Neuron (in vitro differentiated cells): ENCODE measurements at regions not wholly inside any gene's neighbourhood (a gene's known extent, or its start where the extent isn't known, plus 50 kb on each side); places are given as distances from the start of the nearest gene placed in this dataset.
"Not testable (repeated sequence)": the region's sequence is repeated elsewhere in the genome, so short reads cannot be mapped to it uniquely, and the experiment has no call there.

Experiments
- H2AFZ ChIP-seq: one replicate; pipeline ENCODE4 v1.6.1; 2013; ENCODE audit warnings: low read depth, mild to moderate bottlenecking, inconsistent platforms, low read length, moderate library complexity
- H3K27me3 ChIP-seq: one replicate; pipeline ENCODE4 v1.6.1; 2013; ENCODE audit warnings: low read length; ENCODE audit not compliant: insufficient read depth
- H3K36me3 ChIP-seq: one replicate; pipeline ENCODE4 v1.6.1; 2013; ENCODE audit warnings: low read length; ENCODE audit not compliant: insufficient read depth
- H3K4me1 ChIP-seq: one replicate; pipeline ENCODE4 v1.6.1; 2013; ENCODE audit warnings: low read length; ENCODE audit not compliant: insufficient read depth
- H3K4me3 ChIP-seq: 2 replicates; pipeline ENCODE4 v1.5.1; 2013; ENCODE audit warnings: mild to moderate bottlenecking, low read length, moderate library complexity
- H3K9me3 ChIP-seq: one replicate; pipeline ENCODE4 v1.6.1; 2013; ENCODE audit warnings: low read length

DNA sequence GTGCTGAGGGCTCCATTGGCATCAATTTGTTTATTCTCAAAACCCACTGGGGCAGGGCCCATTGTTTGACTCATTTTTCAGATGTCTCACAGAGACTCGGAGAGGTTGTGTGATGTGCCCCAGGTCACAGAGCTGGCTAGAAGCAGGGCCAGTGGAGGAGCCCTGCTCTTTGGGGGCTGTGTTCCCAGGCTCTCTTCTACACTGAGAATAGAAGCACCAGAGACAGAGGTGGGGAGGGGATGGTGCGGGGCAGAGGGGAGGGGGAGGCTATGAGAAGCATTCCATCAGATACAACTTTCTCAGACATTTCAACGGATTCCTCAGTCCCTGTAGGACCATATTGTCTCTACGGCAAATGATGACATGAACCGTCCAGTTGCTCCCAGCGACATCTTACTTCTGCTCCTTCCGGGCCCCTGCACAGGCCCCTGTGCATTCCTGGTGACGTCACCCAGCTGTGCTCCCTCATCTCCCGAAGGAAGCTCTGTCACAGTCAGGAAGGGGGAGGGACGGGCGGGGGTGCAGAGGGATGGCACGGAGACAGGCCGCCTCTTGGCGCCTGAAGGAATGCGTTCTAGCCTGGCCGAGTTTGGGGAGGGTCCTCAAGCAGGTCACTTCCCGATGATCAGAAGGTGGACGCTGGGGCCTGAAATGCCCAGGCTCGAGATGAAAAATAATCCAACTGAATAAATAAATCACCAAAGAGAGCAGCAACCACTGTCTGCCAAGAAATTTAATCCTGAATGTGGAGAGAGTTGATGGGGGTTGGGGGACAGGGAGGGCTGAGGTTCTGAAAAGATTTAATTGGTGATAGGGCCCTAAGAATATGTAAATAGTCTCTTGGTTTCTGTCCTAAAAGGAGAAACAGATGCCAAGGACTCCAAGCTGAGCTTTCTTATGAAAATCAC lies 114.1 kb downstream of the NOG start:
- Histone ChIP-seq H2AFZ (no peak overlapping the region), H3K9me3 (no peaks in the 10 kb centered on the region), H3K27me3 (no peaks in the 10 kb centered on the region), H3K4me3 (no peak overlapping the region), H3K36me3 (no peaks in the 10 kb centered on the region), H3K4me1 (no peaks in the 10 kb centered on the region)

DNA sequence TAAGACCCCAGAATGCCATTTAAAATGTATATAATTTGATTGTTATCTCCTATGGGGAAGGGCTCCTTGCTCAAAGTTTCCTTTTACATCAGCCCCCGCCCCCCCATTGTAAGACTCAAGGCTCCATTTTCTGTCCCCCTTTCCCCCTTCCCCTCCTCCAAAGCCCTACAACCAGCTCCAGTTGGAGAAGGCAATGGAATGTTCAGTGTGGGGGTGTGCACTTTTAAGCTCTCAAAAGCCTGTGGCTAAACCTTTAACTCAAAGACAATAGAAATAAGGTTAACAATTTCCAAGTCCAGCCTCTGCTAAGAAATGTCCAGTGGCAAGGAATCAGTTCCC lies 114.7 kb downstream of the NOG start:
- H3K9me3 ChIP-seq: no peaks in the 10 kb centered on the region
- no peaks in the 10 kb centered on the region for H3K36me3 ChIP-seq
- H2AFZ ChIP-seq: no peak overlapping the region
- H3K27me3 ChIP-seq: no peaks in the 10 kb centered on the region
- no peaks in the 10 kb centered on the region for H3K4me1 ChIP-seq
- no peak overlapping the region for H3K4me3 ChIP-seq

DNA sequence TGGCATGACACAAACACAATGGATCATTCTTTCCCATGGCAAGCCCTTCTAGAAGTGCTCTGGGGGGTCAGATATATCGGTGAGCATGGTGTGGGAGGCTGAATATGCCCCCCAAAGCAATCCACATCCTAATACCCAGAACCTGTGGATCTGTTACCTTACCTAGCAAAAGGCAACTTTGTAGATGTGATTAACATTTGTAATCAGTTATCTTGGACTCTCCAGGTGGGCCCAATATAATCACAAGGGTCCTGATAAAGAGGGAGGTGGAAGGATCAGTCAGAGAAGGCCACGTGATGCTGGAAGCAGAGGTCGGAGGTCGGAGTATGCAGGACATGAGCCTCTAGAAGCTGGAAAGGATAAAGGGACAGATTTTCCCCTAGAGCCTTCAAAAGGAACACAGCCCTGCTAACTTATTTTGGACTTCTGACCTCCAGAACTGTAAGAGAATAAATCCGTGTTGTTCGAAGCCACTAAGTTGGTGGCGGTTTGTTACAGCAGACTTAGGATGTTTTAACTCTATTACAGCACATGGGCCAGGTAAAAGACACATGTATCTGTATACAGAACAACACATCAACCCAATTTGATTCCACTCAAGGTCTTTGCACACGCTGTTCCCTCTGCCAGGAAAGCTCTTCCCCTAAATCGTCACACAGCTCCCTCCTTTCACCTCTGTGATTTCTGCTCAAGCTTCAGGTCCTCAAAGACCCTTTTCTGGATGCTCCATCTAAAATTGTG lies 115.3 kb downstream of the NOG start:
- Histone ChIP-seq H3K36me3 (no peaks in the 10 kb centered on the region), H2AFZ (no peak overlapping the region), H3K4me3 (no peak overlapping the region), H3K4me1 (no peaks in the 10 kb centered on the region), H3K27me3 (no peaks in the 10 kb centered on the region), H3K9me3 (no peaks in the 10 kb centered on the region)

DNA sequence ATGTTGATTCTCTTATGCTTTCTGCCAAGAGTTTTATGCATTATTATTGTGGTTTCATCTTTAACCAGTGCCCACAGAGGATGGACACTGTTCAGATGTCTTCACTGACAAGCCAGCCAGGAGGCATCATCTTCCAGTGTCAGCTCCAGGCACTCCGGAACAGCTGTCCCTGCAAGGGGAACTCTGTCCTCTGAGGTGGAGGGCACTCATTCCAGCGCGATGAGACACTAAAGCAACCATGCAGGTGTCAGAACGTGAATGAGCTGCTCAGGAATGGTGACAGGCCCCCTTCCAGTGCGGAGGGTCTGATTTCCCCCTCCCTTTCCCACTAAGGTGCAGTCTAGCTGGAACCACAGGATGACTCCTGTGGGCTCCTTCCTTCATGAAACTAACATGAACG lies 117.5 kb downstream of the NOG start:
- Histone ChIP-seq H3K9me3 (no peaks in the 10 kb centered on the region), H3K4me3 (no peak overlapping the region), H3K4me1 (no peaks in the 10 kb centered on the region), H3K27me3 (no peaks in the 10 kb centered on the region), H2AFZ (no peak overlapping the region), H3K36me3 (no peaks in the 10 kb centered on the region)

DNA sequence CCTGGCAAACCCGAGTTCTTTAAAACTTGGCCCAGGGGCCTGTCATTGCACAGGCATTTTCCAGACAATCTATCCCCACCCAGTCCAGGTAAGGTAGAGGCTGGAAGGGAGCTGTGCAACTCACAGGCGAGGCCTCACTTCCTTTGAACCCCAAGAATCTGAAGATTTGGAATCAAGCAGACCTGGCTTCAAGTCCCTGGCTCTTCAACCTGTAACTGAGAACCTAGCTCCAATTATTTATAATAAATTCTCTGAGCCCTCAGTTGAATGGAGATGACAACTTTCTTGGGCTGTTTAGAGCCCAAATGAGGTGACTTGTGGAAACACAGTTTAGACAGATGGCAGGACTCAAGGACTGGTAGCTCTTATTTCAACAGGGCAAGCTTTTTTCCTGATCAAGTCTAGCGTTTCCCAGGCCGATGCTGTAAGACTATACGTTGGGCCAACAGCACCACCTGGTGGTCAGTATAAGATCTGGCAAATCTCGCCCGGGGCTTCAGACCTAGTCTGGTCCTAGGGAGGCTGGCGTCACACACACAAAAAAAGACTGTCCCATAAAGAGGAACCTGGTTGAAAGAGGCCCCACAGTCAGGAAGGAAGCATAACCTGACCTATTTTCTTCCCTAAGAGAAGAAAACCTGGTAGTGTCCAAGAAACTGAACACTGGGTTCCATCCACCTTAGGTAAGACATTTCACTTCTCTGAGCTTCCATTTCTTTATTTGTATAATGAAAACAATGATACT lies 117.9 kb downstream of the C17orf67 start:
- Histone ChIP-seq H3K36me3 (no peaks in the 10 kb centered on the region), H2AFZ (no peak overlapping the region), H3K4me1 (no peaks in the 10 kb centered on the region), H3K27me3 (no peaks in the 10 kb centered on the region), H3K4me3 (no peak overlapping the region), H3K9me3 (no peaks in the 10 kb centered on the region)

DNA sequence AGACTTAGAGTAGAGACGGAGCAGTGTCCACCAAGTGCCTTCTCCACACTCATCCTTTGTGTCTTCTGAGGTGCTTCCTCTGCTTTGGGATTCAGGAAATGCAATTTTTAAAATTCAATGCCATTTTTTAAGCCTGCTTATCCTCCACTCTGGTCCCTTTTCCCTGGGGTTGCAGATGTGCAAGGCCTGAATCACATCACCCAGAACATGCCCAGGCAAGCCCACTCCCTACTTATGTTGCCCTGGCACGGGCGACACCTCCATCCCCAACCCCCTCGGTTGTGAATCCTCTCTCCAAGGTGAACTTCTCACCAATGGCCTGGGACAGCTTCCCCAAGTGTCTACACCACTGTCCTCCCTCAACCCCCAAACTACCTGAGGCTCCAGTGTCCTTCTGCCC lies 116.2 kb downstream of the C17orf67 start:
- Histone ChIP-seq H3K4me1 (no peaks in the 10 kb centered on the region), H3K27me3 (no peaks in the 10 kb centered on the region), H3K9me3 (no peaks in the 10 kb centered on the region), H3K4me3 (no peak overlapping the region), H3K36me3 (no peaks in the 10 kb centered on the region), H2AFZ (no peak overlapping the region)

DNA sequence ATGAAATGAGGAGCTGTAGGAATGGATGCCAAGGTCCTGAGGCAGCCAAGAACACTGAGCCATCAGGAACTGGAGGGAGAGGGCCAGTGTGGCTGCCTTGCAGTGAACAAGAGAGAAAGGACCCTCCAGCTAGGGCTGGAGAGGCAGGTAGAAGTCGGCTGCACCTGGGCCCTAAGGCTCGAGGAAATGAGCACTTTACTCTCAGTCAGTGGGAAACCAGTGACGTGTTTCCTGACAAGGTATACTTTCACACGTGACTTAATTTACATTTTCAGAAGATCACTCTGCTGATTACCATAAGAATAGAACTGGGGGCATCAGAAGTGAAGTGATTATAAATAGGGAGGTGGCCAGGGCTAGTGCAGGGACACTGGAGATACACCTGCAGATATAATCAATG lies 115.2 kb downstream of the C17orf67 start:
- Histone ChIP-seq H2AFZ (no peak overlapping the region), H3K4me1 (no peaks in the 10 kb centered on the region), H3K9me3 (no peaks in the 10 kb centered on the region), H3K27me3 (no peaks in the 10 kb centered on the region), H3K36me3 (no peaks in the 10 kb centered on the region), H3K4me3 (no peak overlapping the region)

DNA sequence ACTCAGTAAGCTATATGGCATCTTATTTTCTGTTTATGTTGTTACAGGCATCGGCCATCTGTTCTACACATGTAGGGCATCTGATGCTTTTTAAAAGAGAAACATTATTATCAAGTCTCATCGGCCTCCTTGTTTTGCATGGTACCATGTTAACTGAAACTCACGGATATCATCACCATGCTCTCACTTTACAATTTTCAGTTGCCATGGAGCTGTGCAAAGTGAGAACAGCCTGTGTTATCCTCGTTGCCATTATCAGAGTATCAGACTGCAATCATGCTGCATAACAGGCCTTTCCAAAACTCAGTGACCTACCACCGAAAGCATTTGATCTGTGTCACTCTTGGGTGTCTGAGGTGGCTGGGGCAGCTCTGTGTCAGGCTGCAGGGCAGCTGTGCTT lies 110.3 kb downstream of the C17orf67 start:
- H3K36me3 ChIP-seq: no peaks in the 10 kb centered on the region
- H3K9me3 ChIP-seq: no peaks in the 10 kb centered on the region
- H3K27me3 ChIP-seq: no peaks in the 10 kb centered on the region
- H3K4me1 ChIP-seq: no peaks in the 10 kb centered on the region
- H2AFZ ChIP-seq: no peak overlapping the region
- H3K4me3 ChIP-seq: no peak overlapping the region

DNA sequence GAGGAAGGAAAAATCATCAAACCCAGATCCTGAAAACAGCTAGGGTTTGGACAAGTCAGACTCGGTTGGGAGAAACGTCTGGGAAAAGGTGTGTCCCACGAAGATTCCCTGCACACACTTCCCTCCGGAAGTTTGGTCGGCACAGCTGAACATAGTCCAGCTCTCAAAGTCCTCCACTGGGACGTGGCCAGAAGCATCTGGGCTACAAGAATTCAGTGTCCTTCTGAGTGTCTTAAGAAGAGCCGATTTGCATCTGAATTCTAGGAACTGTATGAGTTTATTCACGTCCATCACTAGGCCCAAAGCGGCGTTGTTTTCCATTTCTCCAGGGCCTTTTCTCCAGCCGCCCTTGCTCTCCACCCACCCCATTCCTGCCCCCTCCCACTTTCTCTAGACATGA lies 109.1 kb downstream of the C17orf67 start:
- H3K9me3 ChIP-seq: no peaks in the 10 kb centered on the region
- H3K36me3 ChIP-seq: no peaks in the 10 kb centered on the region
- no peak overlapping the region for H3K4me3 ChIP-seq
- H2AFZ ChIP-seq: no peak overlapping the region
- no peaks in the 10 kb centered on the region for H3K4me1 ChIP-seq
- H3K27me3 ChIP-seq: no peaks in the 10 kb centered on the region

DNA sequence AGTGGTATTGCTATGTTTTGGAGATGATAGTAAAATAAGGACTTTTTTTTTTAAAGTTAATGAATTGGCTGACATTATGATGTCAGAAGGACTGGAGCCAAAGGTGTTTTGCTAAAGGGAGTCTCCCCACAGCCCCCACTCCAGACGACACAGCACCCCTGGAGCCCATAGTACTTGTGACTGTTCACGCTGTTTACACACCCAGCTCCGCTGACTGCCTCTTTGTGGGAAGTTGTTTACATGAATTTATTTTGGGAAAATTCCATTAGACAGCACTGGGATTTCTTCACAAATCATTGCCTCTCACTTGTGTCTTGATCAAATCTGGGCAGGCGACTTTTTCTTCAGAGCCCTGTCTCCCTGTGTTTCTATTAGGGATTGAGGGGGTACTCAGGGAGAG lies 108.6 kb downstream of the C17orf67 start:
- Histone ChIP-seq H3K9me3 (no peaks in the 10 kb centered on the region), H3K4me1 (no peaks in the 10 kb centered on the region), H3K36me3 (no peaks in the 10 kb centered on the region), H2AFZ (no peak overlapping the region), H3K4me3 (no peak overlapping the region), H3K27me3 (no peaks in the 10 kb centered on the region)

DNA sequence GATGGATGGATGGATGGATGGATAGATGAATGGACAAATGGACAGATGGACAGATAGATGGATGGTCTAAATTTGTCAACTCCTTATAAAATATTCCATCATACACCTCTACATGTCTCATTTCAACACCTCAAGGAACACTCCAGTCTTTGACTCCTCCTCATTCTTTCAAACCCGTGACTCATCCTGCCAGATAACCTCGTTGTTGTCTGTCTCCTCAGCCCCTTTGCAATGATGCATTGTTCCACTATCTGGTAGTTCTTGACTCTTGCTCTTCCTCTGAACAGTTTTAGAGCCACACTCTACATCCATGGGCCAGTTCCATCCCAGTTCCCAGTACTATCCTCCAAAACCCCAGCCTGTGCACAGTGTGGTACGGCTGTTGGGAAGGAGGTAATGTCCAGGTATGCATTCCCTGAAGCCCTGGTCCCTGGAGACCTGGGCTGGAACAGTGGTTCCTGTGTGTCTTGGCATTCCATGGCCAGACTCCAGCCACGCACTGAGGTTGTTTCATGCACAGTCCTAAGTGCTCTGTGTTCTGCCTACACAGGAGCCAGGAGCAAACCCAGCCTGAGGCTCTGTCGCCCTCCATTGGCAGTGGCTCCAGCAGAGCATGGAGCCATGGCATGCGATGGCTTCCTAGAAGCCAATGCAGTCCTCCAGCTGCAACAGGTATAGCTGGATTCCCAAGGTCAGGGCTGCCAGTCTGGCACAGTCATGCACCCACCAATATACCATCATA lies 105.7 kb downstream of the C17orf67 start:
- no peaks in the 10 kb centered on the region for H3K9me3 ChIP-seq
- H3K4me1 ChIP-seq: no peaks in the 10 kb centered on the region
- H3K4me3 ChIP-seq: no peak overlapping the region
- H3K36me3 ChIP-seq: no peaks in the 10 kb centered on the region
- H2AFZ ChIP-seq: no peak overlapping the region
- H3K27me3 ChIP-seq: no peaks in the 10 kb centered on the region

DNA sequence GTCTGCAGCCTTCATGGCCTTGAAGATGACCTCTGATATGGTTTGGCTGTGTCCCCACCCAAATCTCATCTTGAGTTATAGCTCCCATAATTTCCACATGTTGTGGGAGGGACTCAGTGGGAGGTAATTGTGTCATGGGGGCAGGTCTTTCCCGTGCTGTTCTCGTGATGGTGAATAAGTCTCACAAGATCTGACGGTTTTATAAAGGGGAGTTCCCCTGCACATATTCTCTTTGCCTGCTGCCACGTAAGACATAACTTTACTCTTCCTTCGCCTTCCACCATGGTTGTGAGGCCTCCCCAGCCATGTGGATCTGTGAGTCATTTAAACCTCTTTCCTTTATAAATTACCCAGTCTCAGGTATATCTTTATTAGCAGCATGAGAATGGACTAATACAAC lies 102.6 kb downstream of the C17orf67 start:
- not testable (repeated sequence) for H3K27me3 ChIP-seq, H3K9me3 ChIP-seq, H2AFZ ChIP-seq, H3K4me3 ChIP-seq, H3K4me1 ChIP-seq, H3K36me3 ChIP-seq

DNA sequence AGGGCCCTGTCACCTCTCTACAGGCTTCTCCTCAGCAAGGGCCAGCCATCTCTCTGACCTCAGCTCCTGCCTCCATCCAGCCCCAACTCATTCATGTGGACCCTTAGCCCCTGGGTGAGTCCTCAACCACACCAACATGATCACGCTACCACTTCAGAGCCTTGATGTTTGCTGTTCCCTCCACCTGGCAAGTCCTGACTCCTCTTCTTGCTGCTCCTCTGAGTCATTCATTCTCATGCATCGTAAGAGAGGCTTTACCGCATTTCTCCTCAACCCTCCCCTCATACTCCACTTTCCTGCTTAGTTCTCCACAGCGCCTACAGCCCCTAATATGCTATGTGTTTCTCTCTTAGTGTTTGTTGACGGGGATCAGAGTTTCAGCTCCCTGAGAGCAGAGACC lies 99.9 kb downstream of the C17orf67 start:
- no peak overlapping the region for H3K4me3 ChIP-seq
- H3K27me3 ChIP-seq: no peaks in the 10 kb centered on the region
- no peaks in the 10 kb centered on the region for H3K36me3 ChIP-seq
- no peaks in the 10 kb centered on the region for H3K4me1 ChIP-seq
- H3K9me3 ChIP-seq: no peaks in the 10 kb centered on the region
- no peak overlapping the region for H2AFZ ChIP-seq
